Breast epithelium (tissue), 4 donors: ENCODE measurements at regions not wholly inside any gene's neighbourhood (a gene's known extent, or its start where the extent isn't known, plus 50 kb on each side); places are given as distances from the start of the nearest gene placed in this dataset.

Experiments
- DNase-seq, 2 donors: peaks; one replicate each; pipeline ENCODE4 v3.0.0-alpha.2; 2019; ENCODE audit warnings: low spot score in 2 of 2
- H3K27ac ChIP-seq, 2 donors: fragments of 200-600 bp; sonication (generic) in 1 of 2; one replicate each; pipeline ENCODE4 v1.5.1; 2016 to 2019; ENCODE audit warnings: mild to moderate bottlenecking in 1 of 2
- H3K27me3 ChIP-seq, 2 donors: fragments of 200-600 bp; sonication (generic) in 1 of 2; one replicate each; pipeline versions ENCODE4 v1.5.1 to v1.6.0; 2017 to 2019; ENCODE audit warnings: control low read depth in 1 of 2, mild to moderate bottlenecking in 1 of 2
- H3K36me3 ChIP-seq: fragments of 200-600 bp; one replicate; pipeline ENCODE4 v1.5.1; 2019
- H3K4me1 ChIP-seq, 2 donors: fragments of 200-600 bp; sonication (generic); one replicate each; pipeline ENCODE4 v1.5.1; 2016 to 2019; ENCODE audit warnings: control low read depth in 1 of 2
- H3K4me3 ChIP-seq, 3 donors: fragments of 200-600 bp; sonication (generic); 1 replicate in 2 of 3; 2 replicates in 1 of 3; pipeline ENCODE4 v1.5.1; 2016 to 2019; ENCODE audit warnings: mild to moderate bottlenecking in 3 of 3, moderate library complexity in 2 of 3
- H3K9me3 ChIP-seq, 2 donors: fragments of 200-600 bp; sonication (generic) in 1 of 2; one replicate each; pipeline ENCODE4 v1.5.1; 2016 to 2019; ENCODE audit warnings: control low read depth in 1 of 2
- POLR2A ChIP-seq: fragments of 450-650 bp; IDR thresholded peaks from one replicate; pipeline ENCODE4 v1.6.1; 2016; ENCODE audit warnings: antibody characterized with exemption, mild to moderate bottlenecking, moderate library complexity
- POLR2AphosphoS5 ChIP-seq, 3 donors: sonication (generic); formaldehyde crosslinking; IDR thresholded peaks; one replicate each; pipeline ENCODE4 v1.6.1; 2017; ENCODE audit warnings: antibody characterized with exemption in 3 of 3
- intact Hi-C: fragments of 100-400 bp; cut with DNase I; formaldehyde crosslinking; loops from one replicate; pipeline ENCODE4 v1.15.1; 2023; ENCODE audit warnings: low total_unique reads
- TF ChIP-seq, protein P1 (sequence below), 3 donors: fragments of 450-650 bp; IDR thresholded peaks; one replicate each; pipeline ENCODE4 v1.5.1; 2016 to 2017; ENCODE audit warnings: antibody characterized with exemption in 3 of 3, mild to moderate bottlenecking in 3 of 3, moderate library complexity in 3 of 3

DNA sequence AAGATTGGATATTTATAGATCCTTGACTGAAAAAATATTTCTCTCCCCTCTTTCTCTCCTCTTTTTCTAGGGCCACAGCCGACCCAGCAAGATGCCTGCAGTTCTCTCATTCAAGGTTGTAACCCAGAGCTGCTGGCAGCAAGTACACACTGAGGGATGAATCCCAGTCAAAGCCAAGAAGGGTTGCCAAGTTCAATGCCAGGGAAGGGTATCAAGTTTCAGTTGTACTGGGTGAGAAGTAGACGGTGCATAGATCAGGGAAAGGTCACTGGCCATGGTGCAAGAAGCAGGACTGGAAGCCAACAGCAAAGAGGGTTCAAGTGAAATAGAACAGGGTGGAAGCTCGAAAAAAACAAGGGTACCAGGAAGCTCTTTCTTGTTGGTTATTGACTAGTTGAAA, 170.2 kb downstream of the NRP2 start:
- no peak overlapping the region for H3K27ac ChIP-seq
- H3K36me3 ChIP-seq: no peaks in the 10 kb centered on the region
- no peaks in the 10 kb centered on the region for H3K4me1 ChIP-seq
- intact Hi-C loops: no loop called here
- no peak for TF ChIP-seq POLR2AphosphoS5 (IDR thresholded peaks at IDR 0.05)
- no peak for TF ChIP-seq POLR2A
- TF ChIP-seq, protein P1, sequence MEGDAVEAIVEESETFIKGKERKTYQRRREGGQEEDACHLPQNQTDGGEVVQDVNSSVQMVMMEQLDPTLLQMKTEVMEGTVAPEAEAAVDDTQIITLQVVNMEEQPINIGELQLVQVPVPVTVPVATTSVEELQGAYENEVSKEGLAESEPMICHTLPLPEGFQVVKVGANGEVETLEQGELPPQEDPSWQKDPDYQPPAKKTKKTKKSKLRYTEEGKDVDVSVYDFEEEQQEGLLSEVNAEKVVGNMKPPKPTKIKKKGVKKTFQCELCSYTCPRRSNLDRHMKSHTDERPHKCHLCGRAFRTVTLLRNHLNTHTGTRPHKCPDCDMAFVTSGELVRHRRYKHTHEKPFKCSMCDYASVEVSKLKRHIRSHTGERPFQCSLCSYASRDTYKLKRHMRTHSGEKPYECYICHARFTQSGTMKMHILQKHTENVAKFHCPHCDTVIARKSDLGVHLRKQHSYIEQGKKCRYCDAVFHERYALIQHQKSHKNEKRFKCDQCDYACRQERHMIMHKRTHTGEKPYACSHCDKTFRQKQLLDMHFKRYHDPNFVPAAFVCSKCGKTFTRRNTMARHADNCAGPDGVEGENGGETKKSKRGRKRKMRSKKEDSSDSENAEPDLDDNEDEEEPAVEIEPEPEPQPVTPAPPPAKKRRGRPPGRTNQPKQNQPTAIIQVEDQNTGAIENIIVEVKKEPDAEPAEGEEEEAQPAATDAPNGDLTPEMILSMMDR (IDR thresholded peaks at IDR 0.05): no peak
- H3K9me3 ChIP-seq: no peaks in the 10 kb centered on the region
- DNase-seq: no peak
- H3K4me3 ChIP-seq: no peak overlapping the region
- H3K27me3 ChIP-seq: no peaks in the 10 kb centered on the region

DNA sequence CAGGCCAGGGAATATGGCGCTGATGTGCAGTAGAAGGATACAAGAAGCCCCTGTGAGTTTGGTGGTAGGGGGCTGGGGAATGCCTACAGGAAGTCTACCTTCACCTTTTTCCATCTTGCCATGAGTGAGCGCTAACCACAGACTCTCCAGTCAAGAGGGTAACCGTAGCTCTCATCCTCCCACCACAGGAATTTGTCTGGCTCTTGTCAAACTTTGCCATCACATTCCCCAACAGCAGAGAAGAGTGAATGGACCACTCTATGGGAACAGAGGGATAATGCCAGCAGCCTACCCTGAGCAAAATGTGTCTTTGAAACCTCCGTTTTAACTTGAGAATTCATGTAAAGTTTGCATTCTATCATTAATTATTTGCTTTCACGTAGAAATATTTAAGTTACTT, 168.3 kb downstream of the NRP2 start:
- Histone ChIP-seq H3K27ac (no peak overlapping the region), H3K36me3 (no peaks in the 10 kb centered on the region), H3K4me3 (no peak overlapping the region), H3K27me3 (no peaks in the 10 kb centered on the region), H3K9me3 (no peaks in the 10 kb centered on the region), H3K4me1 (no peaks in the 10 kb centered on the region)
- no peak for DNase-seq
- TF ChIP-seq POLR2A: no peak
- no peak for TF ChIP-seq POLR2AphosphoS5 (IDR thresholded peaks at IDR 0.05)
- intact Hi-C loops: no loop called here

DNA sequence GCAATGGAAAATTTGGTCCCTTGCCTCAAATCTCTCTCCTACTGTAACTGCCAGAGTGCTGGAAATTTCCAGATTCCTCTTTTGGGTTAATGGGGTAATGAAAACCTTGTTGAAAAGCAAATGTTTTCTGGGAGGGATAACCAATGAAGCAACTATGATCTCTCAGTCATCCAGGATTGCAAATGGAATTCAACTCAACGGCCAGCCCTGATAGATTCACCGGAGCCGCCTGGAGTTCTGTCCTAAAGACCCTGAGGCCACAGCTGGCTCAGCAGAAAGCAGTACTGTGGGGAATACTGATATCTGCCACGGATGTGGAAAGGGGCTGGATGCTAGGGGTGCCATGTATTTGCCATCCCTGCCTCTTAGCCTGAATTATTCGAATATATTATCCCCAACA, 167.8 kb downstream of the NRP2 start:
- Histone ChIP-seq H3K4me3 (no peak overlapping the region), H3K36me3 (no peaks in the 10 kb centered on the region), H3K9me3 (no peaks in the 10 kb centered on the region), H3K27me3 (no peaks in the 10 kb centered on the region), H3K4me1 (no peaks in the 10 kb centered on the region), H3K27ac (no peak overlapping the region)
- TF ChIP-seq, protein P1 (IDR thresholded peaks at IDR 0.05): no peak
- no peak for TF ChIP-seq POLR2AphosphoS5 (IDR thresholded peaks at IDR 0.05)
- TF ChIP-seq POLR2A: no peak
- DNase-seq: no peak
- intact Hi-C loops: no loop called here

DNA sequence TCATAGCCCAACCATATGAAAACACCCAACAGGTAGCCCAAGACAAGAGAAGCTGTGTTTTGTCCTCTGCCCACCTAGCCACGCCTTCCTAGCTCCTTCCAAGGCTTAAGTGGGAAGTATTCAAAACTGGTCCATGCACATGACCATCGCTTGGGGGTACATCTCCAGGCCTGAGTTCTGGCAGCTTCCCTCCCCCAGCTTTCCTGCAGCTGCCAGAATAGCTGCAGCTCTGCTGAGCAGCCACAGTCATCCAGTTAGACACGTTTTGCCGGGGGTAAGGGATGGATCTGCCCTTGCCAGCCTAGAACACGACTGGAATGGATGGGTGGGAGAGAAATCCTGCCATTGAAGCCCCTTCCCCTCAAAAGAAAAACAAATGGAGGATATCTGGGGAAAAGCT, 166.8 kb downstream of the NRP2 start:
- Histone ChIP-seq H3K27ac (no peak overlapping the region), H3K4me3 (no peak overlapping the region), H3K4me1 (no peaks in the 10 kb centered on the region), H3K9me3 (no peaks in the 10 kb centered on the region), H3K36me3 (no peaks in the 10 kb centered on the region), H3K27me3 (no peaks in the 10 kb centered on the region)
- no peak for TF ChIP-seq POLR2A
- TF ChIP-seq POLR2AphosphoS5 (IDR thresholded peaks at IDR 0.05): no peak
- TF ChIP-seq, protein P1 (IDR thresholded peaks at IDR 0.05): no peak
- intact Hi-C loops: no loop called here
- DNase-seq: peak in 1 of 2 donors; percentile 28

DNA sequence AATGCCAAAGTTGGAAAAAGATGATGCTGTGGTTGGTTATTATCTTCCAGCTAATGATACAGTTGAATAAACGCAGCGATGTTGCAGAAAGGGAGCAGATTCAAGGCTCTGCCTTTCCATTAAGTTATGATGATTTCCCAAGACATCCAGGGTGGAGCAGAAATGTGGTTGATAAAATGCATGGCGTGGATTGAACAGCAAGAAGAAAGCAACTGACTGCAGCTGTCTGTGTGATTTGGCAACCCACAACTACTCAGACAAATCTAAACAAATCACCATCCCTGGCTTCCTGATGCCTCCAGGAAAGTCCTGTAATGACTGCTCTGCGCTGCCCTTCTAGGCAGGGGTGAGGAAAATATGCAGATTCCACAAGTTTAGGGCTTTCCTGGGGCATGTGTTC, 166.3 kb downstream of the NRP2 start:
- Histone ChIP-seq H3K27ac (no peak overlapping the region), H3K9me3 (no peaks in the 10 kb centered on the region), H3K36me3 (no peaks in the 10 kb centered on the region), H3K4me1 (no peaks in the 10 kb centered on the region), H3K4me3 (no peak overlapping the region), H3K27me3 (no peaks in the 10 kb centered on the region)
- TF ChIP-seq, protein P1 (IDR thresholded peaks at IDR 0.05): no peak
- TF ChIP-seq POLR2A: no peak
- no peak for TF ChIP-seq POLR2AphosphoS5 (IDR thresholded peaks at IDR 0.05)
- intact Hi-C loops: no loop called here
- DNase-seq: no peak
